Upper lobe of left lung (tissue), 6 donors: ENCODE measurements at regions not wholly inside any gene's neighbourhood (a gene's known extent, or its start where the extent isn't known, plus 50 kb on each side); places are given as distances from the start of the nearest gene placed in this dataset.

ENCODE experiments used
- ATAC-seq, 2 donors: fragments of 200-7000 bp; cut with Tn5 transposase; one replicate each; pipeline ENCODE4 v1.9.1; 2022; ENCODE audit warnings: mild to moderate bottlenecking in 2 of 2, moderate library complexity in 2 of 2; ENCODE audit not compliant: low FRiP score in 2 of 2
- DNase-seq, 2 donors: peaks; one replicate each; pipeline ENCODE4 v3.0.0-alpha.2; 2019 to 2020
- H3K27ac ChIP-seq, 4 donors: fragments of 200-600 bp; sonication (generic); one replicate each; pipeline ENCODE4 v1.5.1; 2016 to 2019
- H3K27me3 ChIP-seq, 4 donors: fragments of 200-600 bp; sonication (generic); one replicate each; pipeline ENCODE4 v1.5.1; 2017 to 2019
- H3K36me3 ChIP-seq, 4 donors: fragments of 200-600 bp; sonication (generic); one replicate each; pipeline ENCODE4 v1.5.1; 2016 to 2019
- H3K4me1 ChIP-seq, 4 donors: fragments of 200-600 bp; sonication (generic); one replicate each; pipeline ENCODE4 v1.5.1; 2018 to 2019
- H3K4me3 ChIP-seq, 4 donors: fragments of 200-600 bp; sonication (generic); one replicate each; pipeline ENCODE4 v1.5.1; 2017 to 2019; ENCODE audit warnings: mild to moderate bottlenecking in 2 of 4, moderate library complexity in 1 of 4
- H3K9me3 ChIP-seq, 4 donors: fragments of 200-600 bp; sonication (generic); one replicate each; pipeline ENCODE4 v1.5.1; 2018 to 2019
- EP300 ChIP-seq, 4 donors: sonication (generic); formaldehyde crosslinking; IDR thresholded peaks; one replicate each; pipeline ENCODE4 v1.5.1; 2017; ENCODE audit warnings: antibody characterized with exemption in 4 of 4, control low read depth in 2 of 4
- POLR2A ChIP-seq, 4 donors: fragments of 450-650 bp; IDR thresholded peaks; one replicate each; pipeline ENCODE4 v1.5.1; 2016 to 2017; ENCODE audit warnings: antibody characterized with exemption in 4 of 4, mild to moderate bottlenecking in 2 of 4
- POLR2AphosphoS5 ChIP-seq, 2 donors: sonication (generic); formaldehyde crosslinking; IDR thresholded peaks; one replicate each; pipeline ENCODE4 v1.5.1; 2017; ENCODE audit warnings: antibody characterized with exemption in 2 of 2
- WGBS, 2 donors: methylation state at CpG; one replicate each; pipeline ENCODE4 v1.1.5; 2017 to 2018; 5-methylcytosine and 5-hydroxymethylcytosine counted together
- TF ChIP-seq, protein P1 (sequence below), 6 experiments: fragments of 450-650 bp in 4 of 6; fragments of 200-600 bp in 2 of 6; sonication (generic) in 2 of 6; IDR thresholded peaks; one replicate each; pipeline ENCODE4 v1.5.1; 2016 to 2019; ENCODE audit warnings: antibody characterized with exemption in 6 of 6
- donor health status: DM: no; HTN: no; CAD: no; lungs with moderate emphysema.
- donor health status: DM: no; HTN: yes; CAD: no; lungs with severe emphysema.

DNA sequence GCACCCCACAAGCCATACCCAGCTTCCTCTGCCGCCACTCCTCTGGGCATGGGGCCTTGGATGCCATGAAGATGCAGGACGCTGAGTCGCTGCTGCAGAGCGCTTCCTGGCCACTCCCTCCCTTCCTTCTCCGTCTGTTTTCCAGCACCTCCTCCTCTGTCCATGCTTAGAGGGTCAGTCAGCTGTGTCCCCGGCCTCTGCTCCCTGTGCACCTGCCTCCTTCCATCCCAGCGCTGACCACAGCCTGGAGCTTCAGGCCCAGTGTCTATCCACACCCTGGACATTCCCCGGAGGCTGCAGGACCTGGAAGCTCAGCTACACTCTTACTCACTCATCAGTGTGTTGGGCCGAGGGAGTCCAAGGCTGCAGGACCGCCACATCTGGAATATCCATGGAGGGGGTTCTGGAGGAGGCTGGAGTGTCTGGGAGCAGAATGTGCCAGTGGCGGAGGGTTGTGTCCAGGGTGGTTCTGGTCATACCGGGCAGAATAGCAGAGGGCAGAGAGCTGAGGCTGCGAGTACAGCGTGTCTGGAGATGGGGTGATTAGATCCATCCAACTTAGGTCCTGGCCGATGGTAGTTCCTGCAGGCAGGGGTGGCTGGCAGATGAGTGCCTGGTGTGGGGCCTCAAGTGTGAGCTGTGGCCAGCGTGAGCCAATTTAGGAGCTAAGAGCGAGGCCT, 58.6 kb upstream of the ADRA2C start:
- Histone ChIP-seq H3K4me1 (no peaks in the 10 kb centered on the region), H3K27me3 (peaks cover 0 to 11% (median 4%) of the 10 kb centered on the region in 4 donors), H3K36me3 (no peaks in the 10 kb centered on the region), H3K27ac (no peak overlapping the region), H3K9me3 (no peaks in the 10 kb centered on the region), H3K4me3 (no peak overlapping the region)
- WGBS, 2 donors: 73 to 79% methylated on average over 17 of the region's 17 CpGs
- ATAC-seq (no peak), DNase-seq (no peak)
- TF ChIP-seq POLR2A (IDR thresholded peaks at IDR 0.05) (no peak), POLR2AphosphoS5 (IDR thresholded peaks at IDR 0.05) (no peak), EP300 (IDR thresholded peaks at IDR 0.05) (no peak)
- TF ChIP-seq, protein P1, sequence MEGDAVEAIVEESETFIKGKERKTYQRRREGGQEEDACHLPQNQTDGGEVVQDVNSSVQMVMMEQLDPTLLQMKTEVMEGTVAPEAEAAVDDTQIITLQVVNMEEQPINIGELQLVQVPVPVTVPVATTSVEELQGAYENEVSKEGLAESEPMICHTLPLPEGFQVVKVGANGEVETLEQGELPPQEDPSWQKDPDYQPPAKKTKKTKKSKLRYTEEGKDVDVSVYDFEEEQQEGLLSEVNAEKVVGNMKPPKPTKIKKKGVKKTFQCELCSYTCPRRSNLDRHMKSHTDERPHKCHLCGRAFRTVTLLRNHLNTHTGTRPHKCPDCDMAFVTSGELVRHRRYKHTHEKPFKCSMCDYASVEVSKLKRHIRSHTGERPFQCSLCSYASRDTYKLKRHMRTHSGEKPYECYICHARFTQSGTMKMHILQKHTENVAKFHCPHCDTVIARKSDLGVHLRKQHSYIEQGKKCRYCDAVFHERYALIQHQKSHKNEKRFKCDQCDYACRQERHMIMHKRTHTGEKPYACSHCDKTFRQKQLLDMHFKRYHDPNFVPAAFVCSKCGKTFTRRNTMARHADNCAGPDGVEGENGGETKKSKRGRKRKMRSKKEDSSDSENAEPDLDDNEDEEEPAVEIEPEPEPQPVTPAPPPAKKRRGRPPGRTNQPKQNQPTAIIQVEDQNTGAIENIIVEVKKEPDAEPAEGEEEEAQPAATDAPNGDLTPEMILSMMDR (IDR thresholded peaks at IDR 0.05): no peak

DNA sequence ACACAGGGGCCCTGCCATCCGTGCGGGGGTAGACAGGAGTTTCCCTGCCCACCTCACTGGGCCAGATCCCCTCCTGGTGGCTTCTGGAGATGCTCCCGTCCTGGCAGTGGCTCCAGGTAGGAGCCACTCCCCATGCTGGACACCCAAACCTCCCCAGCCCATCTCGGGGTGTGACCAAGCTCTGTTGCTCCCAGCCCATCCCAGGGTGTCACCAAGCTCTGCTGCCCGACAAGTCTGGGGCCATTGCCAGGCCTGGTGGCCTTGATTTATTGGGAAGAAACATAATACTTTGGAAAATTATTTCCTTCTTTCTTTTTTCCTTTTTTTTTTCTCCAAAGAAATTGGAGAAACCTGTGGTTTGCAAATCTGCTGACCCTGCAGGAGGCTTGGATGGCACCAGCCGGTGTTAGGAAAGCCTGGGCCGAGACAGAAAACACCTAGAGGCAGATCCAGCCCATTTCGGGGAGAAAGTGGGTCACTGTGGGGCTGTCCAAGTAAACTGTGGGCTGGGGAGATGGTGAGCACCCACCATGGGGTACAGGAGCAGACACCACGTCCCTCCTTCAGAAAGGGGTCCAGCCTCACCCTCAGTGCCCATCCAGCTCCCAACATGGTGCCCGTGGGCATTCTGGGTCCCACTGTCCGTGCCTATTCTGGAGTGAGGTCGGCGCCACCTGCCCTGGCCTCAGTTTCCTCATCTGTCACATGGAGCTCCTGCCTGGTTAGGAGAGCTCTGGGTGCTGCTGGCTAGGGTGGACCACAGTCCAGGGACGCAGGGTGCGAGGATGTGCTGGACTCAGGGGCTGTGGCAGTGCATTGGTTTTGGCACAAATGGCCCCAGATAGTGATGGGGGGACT, 59.4 kb upstream of the ADRA2C start:
- DNase-seq: no peak
- no peaks in the 10 kb centered on the region for H3K36me3 ChIP-seq
- WGBS, 2 donors: 85 to 87% methylated on average over 13 to 15 of the region's 15 CpGs
- H3K9me3 ChIP-seq: no peaks in the 10 kb centered on the region
- peaks cover 0 to 19% (median 5%) of the 10 kb centered on the region in 4 donors for H3K27me3 ChIP-seq
- ATAC-seq: no peak
- H3K27ac ChIP-seq: no peak overlapping the region
- H3K4me3 ChIP-seq: no peak overlapping the region
- H3K4me1 ChIP-seq: no peaks in the 10 kb centered on the region
- TF ChIP-seq POLR2AphosphoS5 (IDR thresholded peaks at IDR 0.05) (no peak), POLR2A (IDR thresholded peaks at IDR 0.05) (no peak), EP300 (IDR thresholded peaks at IDR 0.05) (no peak)

DNA sequence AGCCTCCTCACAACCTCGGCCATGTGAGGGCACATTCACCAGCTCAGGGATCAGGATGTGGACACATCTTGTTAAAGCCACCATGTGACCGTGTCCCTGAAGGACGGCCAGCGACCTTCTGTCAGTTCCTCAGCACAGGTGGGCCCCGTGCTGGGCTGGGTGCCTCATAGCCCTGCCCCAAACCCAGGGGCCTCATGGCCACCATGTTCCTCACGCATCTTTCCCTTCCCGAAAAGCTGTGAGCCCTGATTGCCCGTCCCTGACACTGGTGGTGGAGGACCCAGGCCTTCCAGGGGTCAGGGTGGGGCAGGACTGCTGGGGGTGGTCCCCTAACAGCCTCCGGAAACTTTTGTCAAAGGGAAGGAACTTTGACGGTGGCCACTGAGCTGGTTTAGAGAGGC, 60.1 kb upstream of the ADRA2C start:
- no peak overlapping the region for H3K27ac ChIP-seq
- H3K36me3 ChIP-seq: no peaks in the 10 kb centered on the region
- peaks cover 0 to 23% (median 6%) of the 10 kb centered on the region in 4 donors for H3K27me3 ChIP-seq
- DNase-seq (no peak), ATAC-seq (no peak)
- no peaks in the 10 kb centered on the region for H3K4me1 ChIP-seq
- no peaks in the 10 kb centered on the region for H3K9me3 ChIP-seq
- 29 to 63% methylated on average over 1 to 10 of the region's 10 CpGs for WGBS, 2 donors
- H3K4me3 ChIP-seq: no peak overlapping the region
- TF ChIP-seq POLR2AphosphoS5 (IDR thresholded peaks at IDR 0.05) (no peak), EP300 (IDR thresholded peaks at IDR 0.05) (no peak), POLR2A (IDR thresholded peaks at IDR 0.05) (no peak)
- TF ChIP-seq, protein P1 (IDR thresholded peaks at IDR 0.05): no peak

DNA sequence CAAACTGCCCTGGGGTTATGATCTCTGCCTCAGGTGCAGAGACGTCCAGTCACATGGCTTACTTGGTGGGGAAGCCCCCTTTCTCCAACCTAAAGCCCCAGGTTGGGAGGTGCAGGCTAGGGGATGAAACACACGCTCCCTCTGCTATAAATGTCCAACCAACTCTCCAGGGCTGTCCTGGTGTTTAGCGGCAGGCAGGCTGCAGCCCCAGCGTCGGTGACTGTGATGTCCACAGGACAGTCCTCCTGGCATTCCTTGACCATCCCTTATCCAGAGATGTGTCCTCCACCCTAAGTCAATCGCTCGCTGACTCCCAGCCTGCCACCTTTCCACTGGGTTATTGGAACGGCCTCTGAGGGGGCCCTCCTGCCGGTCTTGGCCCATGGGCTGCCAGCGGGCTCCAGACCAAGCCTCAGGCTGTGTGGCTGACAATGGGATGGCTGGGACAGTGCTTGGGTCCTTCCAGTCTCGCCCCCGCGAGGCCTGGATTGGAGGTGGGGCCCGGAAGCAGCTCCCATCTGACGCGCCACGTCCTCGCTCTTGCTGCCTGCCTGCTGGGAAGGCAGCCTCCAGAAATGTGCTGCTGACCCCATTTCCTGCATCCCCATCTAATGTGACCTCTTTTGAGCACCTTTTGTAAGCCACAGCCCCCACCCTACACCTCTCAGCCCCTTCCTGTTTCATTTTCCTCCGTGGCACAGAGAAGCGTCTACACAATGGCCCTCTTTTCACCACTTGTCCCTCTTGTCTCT, 60.8 kb upstream of the ADRA2C start:
- Histone ChIP-seq H3K27me3 (peaks cover 0 to 23% (median 6%) of the 10 kb centered on the region in 4 donors), H3K4me1 (no peaks in the 10 kb centered on the region), H3K36me3 (no peaks in the 10 kb centered on the region), H3K27ac (no peak overlapping the region), H3K4me3 (no peak overlapping the region), H3K9me3 (no peaks in the 10 kb centered on the region)
- TF ChIP-seq, protein P1 (IDR thresholded peaks at IDR 0.05): no peak
- no peak for TF ChIP-seq POLR2A (IDR thresholded peaks at IDR 0.05)
- TF ChIP-seq EP300 (IDR thresholded peaks at IDR 0.05): no peak
- no peak for TF ChIP-seq POLR2AphosphoS5 (IDR thresholded peaks at IDR 0.05)
- 68 to 77% methylated on average over 16 to 20 of the region's 20 CpGs for WGBS, 2 donors
- ATAC-seq (no peak), DNase-seq (peak in 1 of 2 donors; percentile 69)

DNA sequence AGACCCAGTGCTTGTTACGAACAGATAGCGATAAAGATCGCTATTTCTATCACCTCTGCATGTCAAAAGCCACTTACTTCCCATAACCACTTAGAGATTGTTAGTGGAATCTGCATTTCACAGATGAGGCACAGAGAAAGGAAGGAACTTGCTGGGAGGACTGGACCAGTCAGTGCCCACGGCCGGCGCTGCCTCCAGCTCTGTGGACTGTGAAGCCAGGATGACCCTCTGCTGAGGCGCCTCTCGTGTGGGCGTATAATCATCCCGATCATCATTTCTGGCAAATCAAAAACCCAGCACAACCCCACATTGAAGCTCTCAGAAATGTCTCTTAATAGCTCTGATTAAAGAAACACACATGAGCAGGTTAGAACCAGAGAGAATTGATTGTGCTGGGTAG, 61.5 kb upstream of the ADRA2C start:
- Histone ChIP-seq H3K27me3 (peaks cover 0 to 23% (median 6%) of the 10 kb centered on the region in 4 donors), H3K4me1 (no peaks in the 10 kb centered on the region), H3K36me3 (no peaks in the 10 kb centered on the region), H3K27ac (no peak overlapping the region), H3K9me3 (no peaks in the 10 kb centered on the region), H3K4me3 (no peak overlapping the region)
- DNase-seq (peak in 1 of 2 donors; percentile 34), ATAC-seq (no peak)
- TF ChIP-seq EP300 (IDR thresholded peaks at IDR 0.05) (no peak), POLR2A (IDR thresholded peaks at IDR 0.05) (no peak), POLR2AphosphoS5 (IDR thresholded peaks at IDR 0.05) (no peak)
- TF ChIP-seq, protein P1 (IDR thresholded peaks at IDR 0.05): no peak
- WGBS, 2 donors: 72 to 79% methylated on average over 10 of the region's 10 CpGs
